Inflammatory macrophage treated with lipopolysaccharide for 1 hour (primary cell): ENCODE measurements at regions not wholly inside any gene's neighbourhood (a gene's known extent, or its start where the extent isn't known, plus 50 kb on each side); places are given as distances from the start of the nearest gene placed in this dataset.

Experiments used
- DNase-seq, 2 donors: peaks; one replicate each; pipeline ENCODE4 v3.0.0-alpha.2; 2020 to 2022

- no peak for DNase-seq
Measured at GRCh38 chr21:34192646-34193285, 119.4 kb downstream of the MRPS6 start.

- DNase-seq = no peak
Measured at GRCh38 chr21:34195335-34195734, 122.0 kb downstream of the MRPS6 start.

GRCh38 chr21:34196996-34197395 is 123.6 kb downstream of the MRPS6 start:
- no peak for DNase-seq

GRCh38 chr21:34197561-34197960 is 124.2 kb downstream of the MRPS6 start:
- peak; percentile 47 to 65 for DNase-seq

- peak; percentile 55 to 80 for DNase-seq
Measured at GRCh38 chr21:34198231-34199120, 125.1 kb downstream of the MRPS6 start.

- DNase-seq = no peak
Measured at GRCh38 chr21:34199121-34199910, 125.9 kb downstream of the MRPS6 start.

- DNase-seq = peak; percentile 88 to 91
Measured at GRCh38 chr21:34200288-34200905, 127.0 kb downstream of the MRPS6 start.

- peak; percentile 52 to 62 for DNase-seq
Measured at GRCh38 chr21:34201001-34201400, 127.6 kb downstream of the MRPS6 start.

- DNase-seq = no peak
Measured at GRCh38 chr21:34201481-34201858, 128.1 kb downstream of the MRPS6 start.

GRCh38 chr21:34202553-34203372 is 129.4 kb downstream of the MRPS6 start:
- DNase-seq = peak; percentile 53 to 67

GRCh38 chr21:34203851-34204420 is 130.6 kb downstream of the MRPS6 start:
- DNase-seq = no peak

GRCh38 chr21:34204481-34205439 is 131.4 kb downstream of the MRPS6 start:
- peak in 1 of 2 donors; percentile 1 for DNase-seq

- DNase-seq = peak; percentile 32 to 38
Measured at GRCh38 chr21:34205811-34206571, 132.6 kb downstream of the MRPS6 start.

GRCh38 chr21:34213959-34214358 is 140.6 kb downstream of the MRPS6 start:
- no peak for DNase-seq

- no peak for DNase-seq
Measured at GRCh38 chr21:34215501-34215900, 142.1 kb downstream of the MRPS6 start.

GRCh38 chr21:34215911-34216717 is 142.7 kb downstream of the MRPS6 start:
- no peak for DNase-seq

GRCh38 chr21:34216718-34217032 is 143.3 kb downstream of the MRPS6 start:
- no peak for DNase-seq

GRCh38 chr21:34217263-34217662 is 143.9 kb downstream of the MRPS6 start:
- no peak for DNase-seq
